Smooth muscle cell (in vitro differentiated cells): ENCODE measurements at regions not wholly inside any gene's neighbourhood (a gene's known extent, or its start where the extent isn't known, plus 50 kb on each side); places are given as distances from the start of the nearest gene placed in this dataset.

ENCODE experiments used
- DNase-seq: peaks from one replicate; lab custom pipeline; 2025; ENCODE audit not compliant: unreplicated experiment; lab: John Stamatoyannopoulos, UW
- H2AFZ ChIP-seq: fragments of 200-600 bp; sonication (generic); 2 replicates; pipeline ENCODE4 v1.6.0; 2016; ENCODE audit warnings: antibody characterized with exemption, low read depth, mild to moderate bottlenecking
- H3F3A ChIP-seq: fragments of 200-600 bp; sonication (generic); 2 replicates; pipeline ENCODE4 v1.6.0; 2017; ENCODE audit warnings: antibody characterized with exemption, low read depth
- H3K27ac ChIP-seq: fragments of 200-600 bp; sonication (generic); 2 replicates; pipeline ENCODE4 v1.5.1; 2016; ENCODE audit warnings: low read depth, mild to moderate bottlenecking
- H3K27me3 ChIP-seq: fragments of 200-600 bp; sonication (generic); 2 replicates; pipeline ENCODE4 v1.6.1; 2016; ENCODE audit warnings: low read depth, mild to moderate bottlenecking
- H3K36me3 ChIP-seq: fragments of 200-600 bp; sonication (generic); 2 replicates; pipeline ENCODE4 v1.5.1; 2016; ENCODE audit warnings: low read depth
- H3K4me1 ChIP-seq: fragments of 200-600 bp; sonication (generic); 2 replicates; pipeline ENCODE4 v1.5.1; 2016; ENCODE audit warnings: low read depth
- H3K4me2 ChIP-seq: fragments of 200-600 bp; sonication (generic); 2 replicates; pipeline ENCODE4 v1.6.0; 2016; ENCODE audit warnings: mild to moderate bottlenecking
- H3K4me3 ChIP-seq: fragments of 200-600 bp; sonication (generic); 2 replicates; pipeline ENCODE4 v1.5.1; 2016; ENCODE audit warnings: mild to moderate bottlenecking
- H3K79me2 ChIP-seq: fragments of 200-600 bp; sonication (generic); 2 replicates; pipeline ENCODE4 v1.6.0; 2016; ENCODE audit warnings: low read depth, mild to moderate bottlenecking
- H3K9ac ChIP-seq: fragments of 200-600 bp; sonication (generic); 2 replicates; pipeline ENCODE4 v1.6.0; 2016; ENCODE audit warnings: low read depth
- H3K9me3 ChIP-seq: fragments of 200-600 bp; sonication (generic); replicated peaks from 2 replicates; pipeline ENCODE4 v1.5.1; 2016; ENCODE audit warnings: low read depth
- H4K20me1 ChIP-seq: fragments of 200-600 bp; sonication (generic); 2 replicates; pipeline ENCODE4 v1.6.0; 2016; ENCODE audit warnings: low read depth
- CTCF ChIP-seq: fragments of 200-600 bp; sonication (generic); IDR thresholded peaks from 2 replicates; pipeline ENCODE4 v1.5.1; 2017; ENCODE audit warnings: borderline replicate concordance, mild to moderate bottlenecking, antibody characterized with exemption; ENCODE audit not compliant: insufficient read depth, poor library complexity, severe bottlenecking
- WGBS: methylation state at CpG from one replicate; pipeline ENCODE4 v1.1.7; 2016; ENCODE audit warnings: low lambda C conversion rate; 5-methylcytosine and 5-hydroxymethylcytosine counted together

- no peaks in the 10 kb centered on the region for H3K36me3 ChIP-seq
- H3K4me3 ChIP-seq = no peak overlapping the region
- DNase-seq = no peak
- H3K27me3 ChIP-seq = peaks cover 3% of the 10 kb centered on the region
- H3K4me2 ChIP-seq = no peak overlapping the region
- H3K9ac ChIP-seq = no peak overlapping the region
- no peaks in the 10 kb centered on the region for H3K4me1 ChIP-seq
- no peak overlapping the region for H3K27ac ChIP-seq
- no peak for TF ChIP-seq CTCF
- H2AFZ ChIP-seq = no peak overlapping the region
- H3K9me3 ChIP-seq = no peaks in the 10 kb centered on the region
- no peaks in the 10 kb centered on the region for H3K79me2 ChIP-seq
- no peaks in the 10 kb centered on the region for H4K20me1 ChIP-seq
- H3F3A ChIP-seq = no peaks in the 10 kb centered on the region
Measured at GRCh38 chr12:107973950-107974349, 155.1 kb upstream of the WSCD2 start.

GRCh38 chr12:107976331-107976730, 152.8 kb upstream of the WSCD2 start:
- peaks cover 25% of the 10 kb centered on the region for H3K27me3 ChIP-seq
- no peak overlapping the region for H3K4me3 ChIP-seq
- no peaks in the 10 kb centered on the region for H3K4me1 ChIP-seq
- H3K36me3 ChIP-seq = no peaks in the 10 kb centered on the region
- no peak overlapping the region for H3K4me2 ChIP-seq
- no peak for DNase-seq
- H3K79me2 ChIP-seq = no peaks in the 10 kb centered on the region
- H3K9me3 ChIP-seq = no peaks in the 10 kb centered on the region
- no peak for TF ChIP-seq CTCF
- no peak overlapping the region for H3K27ac ChIP-seq
- H3F3A ChIP-seq = no peaks in the 10 kb centered on the region
- no peak overlapping the region for H2AFZ ChIP-seq
- no peak overlapping the region for H3K9ac ChIP-seq
- no peaks in the 10 kb centered on the region for H4K20me1 ChIP-seq

GRCh38 chr12:107978201-107978600, 150.9 kb upstream of the WSCD2 start:
- H4K20me1 ChIP-seq = no peaks in the 10 kb centered on the region
- no peak overlapping the region for H2AFZ ChIP-seq
- H3K4me2 ChIP-seq = no peak overlapping the region
- H3K79me2 ChIP-seq = no peaks in the 10 kb centered on the region
- H3K36me3 ChIP-seq = no peaks in the 10 kb centered on the region
- no peaks in the 10 kb centered on the region for H3F3A ChIP-seq
- no peak overlapping the region for H3K9ac ChIP-seq
- no peaks in the 10 kb centered on the region for H3K9me3 ChIP-seq
- H3K27me3 ChIP-seq = peaks cover 27% of the 10 kb centered on the region
- TF ChIP-seq CTCF = no peak
- WGBS = 81% methylated on average over 5 of the region's 5 CpGs
- DNase-seq = no peak
- H3K27ac ChIP-seq = no peak overlapping the region
- no peak overlapping the region for H3K4me3 ChIP-seq
- H3K4me1 ChIP-seq = no peaks in the 10 kb centered on the region

- Histone ChIP-seq H3K4me3 (no peak overlapping the region), H3K9ac (no peak overlapping the region), H3K27me3 (peaks cover 27% of the 10 kb centered on the region), H3K27ac (no peak overlapping the region), H3K36me3 (no peaks in the 10 kb centered on the region), H3K4me1 (no peaks in the 10 kb centered on the region), H2AFZ (no peak overlapping the region), H3F3A (no peaks in the 10 kb centered on the region), H3K9me3 (no peaks in the 10 kb centered on the region), H4K20me1 (no peaks in the 10 kb centered on the region), H3K4me2 (no peak overlapping the region), H3K79me2 (no peaks in the 10 kb centered on the region)
- DNase-seq = no peak
- WGBS = 73% methylated on average over 4 of the region's 4 CpGs
- TF ChIP-seq CTCF = no peak
Measured at GRCh38 chr12:107978641-107979040, 150.4 kb upstream of the WSCD2 start.
